GM11168 (cell line): ENCODE measurements at regions not wholly inside any gene's neighbourhood (a gene's known extent, or its start where the extent isn't known, plus 50 kb on each side); places are given as distances from the start of the nearest gene placed in this dataset.
"Not testable (repeated sequence)": the region's sequence is repeated elsewhere in the genome, so short reads cannot be mapped to it uniquely, and the experiment has no call there.

Experiments used
- in situ Hi-C: fragments of 300-500 bp; cut with MboI; formaldehyde crosslinking; loops from one replicate; pipeline ENCODE4 v1.12.0; 2022; ENCODE audit warnings: low sequenced_read_pairs; ENCODE audit not compliant: unreplicated experiment

DNA sequence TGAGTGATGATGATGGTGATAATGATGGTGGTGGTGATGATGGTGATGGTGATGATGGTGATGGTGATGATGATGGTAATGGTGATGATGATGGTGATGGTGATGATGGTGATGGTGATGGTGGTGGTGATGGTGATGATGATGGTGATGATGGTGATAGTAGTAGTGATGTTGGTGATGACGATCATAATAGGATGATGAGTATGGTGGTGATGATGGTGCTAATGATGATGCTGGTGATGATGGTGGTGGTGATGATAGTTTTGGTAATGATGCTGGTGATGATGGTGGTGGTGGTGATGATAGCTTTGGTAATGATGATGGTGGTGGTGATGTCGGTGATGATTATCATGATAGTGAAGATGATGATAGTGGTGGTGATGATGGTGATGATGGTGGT, 171.5 kb upstream of the SFSWAP start:
- in situ Hi-C loops, result no loop called here

- in situ Hi-C loops, result no loop called here
Observed at GRCh38 chr12:131540138-131540623, 170.7 kb upstream of the SFSWAP start.

DNA sequence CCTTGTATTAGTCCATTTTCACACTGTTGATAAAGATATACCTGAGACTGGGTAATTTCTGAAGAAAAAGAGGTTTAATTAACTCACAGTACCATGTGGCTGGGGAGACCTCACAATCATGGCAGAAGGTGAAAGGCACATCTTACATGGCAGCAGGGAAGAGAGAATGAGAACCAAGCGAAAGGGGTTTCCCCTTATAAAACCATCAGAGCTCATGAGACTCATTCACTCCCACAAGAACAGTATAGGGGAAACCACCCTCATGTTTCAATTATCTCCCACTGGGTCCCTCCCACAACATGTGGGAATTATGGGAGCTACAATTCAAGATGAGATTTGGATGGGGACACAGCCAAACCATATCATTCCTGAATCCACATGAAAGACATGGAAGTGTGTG, 169.4 kb upstream of the SFSWAP start:
- in situ Hi-C loops, result not testable (repeated sequence)

GRCh38 chr12:131542351-131542750, 168.5 kb upstream of the SFSWAP start:
- in situ Hi-C loops, result no loop called here

- in situ Hi-C loops, result no loop called here
Observed at GRCh38 chr12:131543040-131543439, 167.8 kb upstream of the SFSWAP start.

- in situ Hi-C loops, result no loop called here
Observed at GRCh38 chr12:131547555-131547954, 163.3 kb upstream of the SFSWAP start.

GRCh38 chr12:131550121-131550520, 160.8 kb upstream of the SFSWAP start:
- in situ Hi-C loops, result no loop called here

DNA sequence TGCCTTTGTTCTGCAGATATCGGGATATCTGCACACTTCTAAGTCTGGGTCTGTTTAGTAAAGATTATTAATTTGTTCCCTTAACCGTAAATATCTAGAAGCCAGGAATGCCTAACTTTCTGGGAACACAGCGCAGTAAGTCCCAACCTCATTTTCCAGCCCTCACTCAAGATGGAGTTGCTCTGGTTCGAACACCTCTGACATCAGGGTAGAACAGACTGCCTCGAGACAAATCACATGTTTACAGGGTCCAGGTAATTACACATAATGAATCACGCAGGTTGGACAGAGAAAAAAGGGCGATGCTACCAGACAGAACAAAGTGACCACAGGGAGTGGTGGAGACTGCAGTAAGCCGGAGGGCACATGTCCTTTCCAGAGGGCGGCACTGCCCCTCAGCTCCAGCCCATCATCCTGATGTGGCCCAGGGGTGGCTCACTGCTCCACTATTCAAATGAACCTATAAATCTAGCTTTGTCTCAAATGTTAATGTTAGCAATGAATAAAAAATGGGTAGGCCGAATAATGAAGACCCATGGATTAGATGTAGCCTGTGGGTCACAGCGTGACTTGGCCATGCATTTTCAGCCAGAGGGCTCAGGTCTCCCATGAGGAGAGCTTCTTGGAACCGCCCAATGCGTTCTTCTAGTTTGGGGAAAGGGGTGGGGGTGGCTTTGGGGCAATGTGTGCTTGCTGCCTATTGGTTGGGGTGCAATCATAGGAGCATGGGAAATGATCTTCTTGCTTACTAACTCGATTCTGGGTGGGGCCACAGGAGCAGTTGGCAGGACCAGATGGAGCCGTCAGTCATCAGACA, 159.0 kb upstream of the SFSWAP start:
- in situ Hi-C loops, result no loop called here

DNA sequence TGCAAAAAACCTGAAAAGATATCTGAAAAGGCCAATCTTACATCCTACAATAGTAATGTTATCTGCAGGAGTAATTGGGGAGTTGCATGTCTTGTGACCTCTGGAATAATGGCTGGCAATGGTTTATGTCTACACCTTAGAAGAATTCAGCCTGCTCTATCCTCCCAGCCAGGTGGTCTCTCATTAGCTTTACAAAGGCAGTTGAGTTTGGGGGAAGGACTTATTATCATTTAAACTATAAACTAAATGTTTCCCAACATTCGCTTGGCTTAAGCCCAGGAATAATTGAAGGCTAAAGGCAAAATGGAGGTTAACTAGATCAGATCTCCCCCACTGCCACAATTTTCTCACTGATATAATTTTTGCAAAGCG, 158.4 kb upstream of the SFSWAP start:
- in situ Hi-C loops, result no loop called here

DNA sequence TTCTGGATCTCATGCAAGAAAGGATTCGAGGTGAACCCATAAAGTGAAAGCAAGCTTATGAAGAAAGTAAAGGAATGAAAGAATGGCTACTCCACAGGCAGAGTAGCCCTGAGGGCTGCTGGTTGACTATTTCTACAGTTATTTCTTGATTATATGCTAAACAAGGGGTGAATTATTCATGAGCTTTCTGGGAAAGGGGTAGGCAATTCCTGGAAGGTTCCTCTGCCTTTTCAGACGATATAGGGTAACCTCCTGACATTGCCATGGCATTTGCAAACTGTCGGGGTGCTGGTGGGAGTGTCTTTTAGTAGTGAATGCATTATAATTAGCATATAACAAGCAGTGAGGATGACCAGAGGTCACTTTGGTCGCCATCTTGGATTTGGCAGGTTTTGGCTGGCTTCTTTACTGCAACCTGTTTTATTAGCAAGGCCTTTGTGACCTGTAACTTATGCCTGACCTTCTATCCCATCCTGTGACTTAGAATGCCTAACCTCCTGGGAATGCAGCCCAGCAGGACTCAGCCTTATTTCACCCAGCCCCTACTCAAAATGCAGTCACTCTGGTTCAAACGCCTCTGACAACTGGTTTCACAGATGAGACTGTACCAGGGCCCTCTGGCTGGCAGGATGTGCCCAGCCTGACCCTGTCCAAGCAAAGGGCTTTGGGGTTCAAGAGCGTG, 157.7 kb upstream of the SFSWAP start:
- in situ Hi-C loops, result no loop called here

GRCh38 chr12:131555197-131555846, 155.6 kb upstream of the SFSWAP start:
- in situ Hi-C loops, result no loop called here

DNA sequence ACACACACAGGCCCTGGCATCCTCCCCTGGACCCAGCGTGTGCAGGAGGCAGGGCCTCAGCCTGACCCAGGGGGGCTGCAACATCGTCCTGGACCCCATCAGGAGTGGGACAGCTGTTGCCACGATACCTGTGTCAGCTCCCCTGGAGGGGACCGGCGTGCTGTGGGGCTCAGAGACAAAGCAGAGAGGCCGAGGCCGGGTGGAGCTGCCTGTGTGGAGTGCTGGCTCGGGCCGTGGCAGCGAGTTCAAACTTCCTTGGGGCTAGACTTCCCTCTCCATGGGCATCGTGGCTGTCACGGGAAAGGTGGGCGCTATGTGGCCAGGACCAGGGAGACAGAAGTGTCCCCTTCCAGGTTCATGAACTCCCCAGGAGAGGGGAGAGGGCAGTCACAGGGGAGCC, 155.0 kb upstream of the SFSWAP start:
- in situ Hi-C loops, result no loop called here

GRCh38 chr12:131557078-131557709, 153.7 kb upstream of the SFSWAP start:
- in situ Hi-C loops, result no loop called here

DNA sequence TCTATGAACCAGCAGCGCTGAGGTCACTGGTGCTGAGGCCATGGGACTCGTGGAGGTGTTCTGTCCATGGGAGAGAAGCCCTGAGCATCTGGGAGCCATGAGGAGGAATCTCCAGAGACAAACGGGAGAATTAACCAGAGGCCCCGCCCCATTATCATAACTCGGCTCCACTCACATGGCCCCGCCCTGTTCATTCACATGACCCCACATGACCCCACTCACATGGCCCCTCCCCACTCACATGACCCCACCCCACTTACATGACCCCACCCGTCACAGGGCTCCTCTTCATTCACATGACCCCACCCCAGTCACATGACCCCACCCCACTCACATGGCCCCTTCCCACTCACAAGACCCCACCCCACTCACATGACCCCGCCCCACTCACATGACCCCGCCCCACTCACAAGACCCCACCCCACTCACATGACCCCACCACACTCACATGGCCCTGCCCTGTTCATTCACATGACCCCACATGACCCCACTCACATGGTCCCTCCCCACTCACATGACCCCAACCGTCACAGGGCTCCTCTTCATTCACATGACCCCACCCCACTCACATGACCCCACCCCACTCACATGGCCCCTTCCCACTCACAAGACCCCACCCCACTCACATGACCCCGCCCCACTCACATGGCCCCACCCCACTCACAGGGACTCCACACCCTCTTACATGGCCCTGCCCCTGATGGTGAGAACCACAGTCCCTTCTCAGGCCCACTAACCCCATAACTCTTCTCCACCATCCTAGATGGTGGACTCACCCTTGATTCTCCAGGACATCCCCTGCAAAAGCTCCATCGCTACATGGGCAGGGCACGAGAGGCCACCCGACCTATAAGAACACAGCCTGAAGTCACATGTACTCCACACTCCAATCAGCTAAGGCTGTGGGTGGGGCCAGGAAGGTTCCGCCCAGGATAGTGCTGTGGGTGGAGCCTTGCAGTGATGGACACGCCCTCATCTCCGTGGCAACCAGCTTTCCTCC, 151.1 kb upstream of the SFSWAP start:
- in situ Hi-C loops, result no loop called here

- in situ Hi-C loops, result no loop called here
Observed at GRCh38 chr12:131561051-131561450, 149.8 kb upstream of the SFSWAP start.

DNA sequence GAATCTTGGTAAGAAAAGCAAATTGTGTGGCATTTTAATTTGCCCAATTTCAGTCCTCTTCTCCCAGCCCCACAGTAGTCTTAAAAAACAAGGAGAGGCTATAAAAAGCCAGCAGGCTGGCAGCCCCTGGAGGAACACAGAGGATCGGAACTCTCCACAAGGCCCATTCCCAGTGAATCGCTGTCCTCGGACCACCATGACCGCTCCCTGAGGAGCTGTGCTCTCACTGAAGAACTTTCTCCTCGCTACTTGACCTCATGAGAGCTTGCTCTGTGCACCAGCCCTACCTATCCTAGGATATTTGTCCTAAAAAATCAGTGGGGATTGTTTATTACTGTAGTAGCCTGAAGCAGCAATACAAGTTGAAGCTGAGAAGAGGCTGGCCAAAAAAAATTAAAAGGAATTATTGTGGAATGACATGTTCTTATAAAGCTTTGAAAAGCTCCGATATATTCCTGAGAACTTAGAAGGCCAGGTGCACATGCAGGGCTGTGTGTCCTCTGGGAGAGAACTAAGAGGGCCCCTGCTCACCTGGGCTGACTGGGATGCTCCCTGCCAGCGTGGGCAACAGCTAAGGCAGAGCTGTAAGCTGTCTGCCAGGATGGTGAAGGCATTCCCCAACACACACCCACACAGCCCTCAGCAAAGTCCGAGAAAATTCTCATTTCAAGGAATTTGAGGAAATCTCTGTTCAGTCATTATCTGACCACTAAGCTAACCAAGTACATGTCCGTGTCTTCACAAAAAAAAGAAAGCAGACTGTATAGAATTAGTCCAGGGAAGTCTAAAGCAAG, 148.8 kb upstream of the SFSWAP start:
- in situ Hi-C loops, result no loop called here

GRCh38 chr12:131564138-131564727, 146.7 kb upstream of the SFSWAP start:
- in situ Hi-C loops, result not testable (repeated sequence)

GRCh38 chr12:131564845-131565244, 146.0 kb upstream of the SFSWAP start:
- in situ Hi-C loops, result no loop called here
